B cell (primary cell): ENCODE measurements at regions not wholly inside any gene's neighbourhood (a gene's known extent, or its start where the extent isn't known, plus 50 kb on each side); places are given as distances from the start of the nearest gene placed in this dataset.

Experiments
- ATAC-seq: fragments of 200-7000 bp; cut with Tn5 transposase; one replicate; pipeline ENCODE4 v1.10.0; 2021; ENCODE audit warnings: low read depth, mild to moderate bottlenecking, moderate number of reproducible peaks, moderate library complexity
- CTCF ChIA-PET: fragments of 350-600 bp; sonication (Branson Sonifier 250); formaldehyde crosslinking; loops from one replicate; lab custom pipeline; 2021; ENCODE audit warnings: antibody characterized with exemption, inconsistent platforms; lab: Charles Lee
- POLR2A ChIA-PET: fragments of 350-600 bp; sonication (Branson Sonifier 250); formaldehyde crosslinking; loops from one replicate; lab custom pipeline; 2021; ENCODE audit warnings: antibody characterized with exemption; lab: Charles Lee
- DNase-seq: peaks from one replicate; pipeline ENCODE4 v3.0.0; 2013
- H2AFZ ChIP-seq: 2 replicates; pipeline ENCODE4 v1.6.1; 2012; ENCODE audit warnings: mild to moderate bottlenecking, low read depth, low read length; ENCODE audit not compliant: insufficient read depth, poor library complexity, severe bottlenecking
- H3K27ac ChIP-seq, 2 donors: 1 replicate in 1 of 2; 2 replicates in 1 of 2; pipeline ENCODE4 v1.5.1; 2012 to 2013; ENCODE audit warnings: low read length in 2 of 2, mild to moderate bottlenecking in 2 of 2, moderate library complexity in 1 of 2
- H3K27me3 ChIP-seq, 4 experiments: fragments of 200-600 bp in 1 of 4; sonication (generic) in 1 of 4; replicated peaks in 1 of 4; 1 replicate in 2 of 4; 2 replicates in 2 of 4; pipeline versions ENCODE4 v1.6.1 to v1.7.0; 2013 to 2016; ENCODE audit warnings: low read length in 3 of 4, mild to moderate bottlenecking in 2 of 4, mixed read lengths in 1 of 4, moderate library complexity in 1 of 4; ENCODE audit not compliant: insufficient read depth in 4 of 4, control insufficient read depth in 3 of 4; ENCODE audit errors: control extremely low read depth in 1 of 4
- H3K36me3 ChIP-seq, 2 experiments: replicated peaks in 1 of 2; 1 replicate in 1 of 2; 2 replicates in 1 of 2; pipeline versions ENCODE4 v1.6.1 to v1.7.1; 2013; ENCODE audit warnings: low read length in 1 of 2; ENCODE audit not compliant: insufficient read depth in 2 of 2, control insufficient read depth in 1 of 2; ENCODE audit errors: control extremely low read depth in 1 of 2, extremely low read depth in 1 of 2
- H3K4me1 ChIP-seq, 2 donors: fragments of 200-600 bp in 1 of 2; sonication (generic) in 1 of 2; 1 replicate in 1 of 2; 2 replicates in 1 of 2; pipeline versions ENCODE4 v1.5.1 to v1.6.1; 2013 to 2017; ENCODE audit warnings: low read length in 2 of 2; ENCODE audit not compliant: control insufficient read depth in 2 of 2, insufficient read depth in 2 of 2
- H3K4me2 ChIP-seq: replicated peaks from 2 replicates; pipeline ENCODE3; 2012; ENCODE audit warnings: mild to moderate bottlenecking, low read depth, low read length; ENCODE audit not compliant: poor library complexity, severe bottlenecking
- H3K4me3 ChIP-seq, 5 experiments: fragments of 200-600 bp in 1 of 5; sonication (generic) in 1 of 5; 1 replicate in 3 of 5; 2 replicates in 2 of 5; pipeline versions ENCODE4 v1.5.1 to v1.7.0; 2011 to 2016; ENCODE audit warnings: low read length in 4 of 5, mild to moderate bottlenecking in 4 of 5, low read depth in 2 of 5, control low read depth in 1 of 5, moderate library complexity in 1 of 5; ENCODE audit not compliant: insufficient read depth in 1 of 5; ENCODE audit errors: control extremely low read depth in 1 of 5, extremely low read depth in 1 of 5
- H3K79me2 ChIP-seq: fragments of 200-600 bp; sonication (generic); one replicate; pipeline ENCODE4 v1.6.0; 2016; ENCODE audit warnings: low read length; ENCODE audit not compliant: control insufficient read depth, insufficient read depth
- H3K9ac ChIP-seq: fragments of 200-600 bp; sonication (generic); 2 replicates; pipeline ENCODE4 v1.6.1; 2017; ENCODE audit warnings: mild to moderate bottlenecking, low read length, moderate library complexity
- H3K9me3 ChIP-seq, 3 donors: one replicate each; pipeline versions ENCODE4 v1.6.1 to v1.7.1; 2013; ENCODE audit warnings: low read length in 2 of 3; ENCODE audit not compliant: control insufficient read depth in 2 of 3, insufficient read depth in 1 of 3; ENCODE audit errors: control extremely low read depth in 1 of 3
- H4K20me1 ChIP-seq: 2 replicates; pipeline ENCODE4 v1.6.0; 2012; ENCODE audit warnings: mild to moderate bottlenecking, low read length; ENCODE audit not compliant: insufficient read depth, control insufficient read depth, poor library complexity, severe bottlenecking
- H3K27ac Mint-ChIP-seq: one replicate; pipeline ENCODE4 v1.8.0; 2021; ENCODE audit warnings: mixed read lengths
- H3K27me3 Mint-ChIP-seq: one replicate; pipeline ENCODE4 v1.8.0; 2021; ENCODE audit warnings: mixed read lengths
- H3K4me1 Mint-ChIP-seq: one replicate; pipeline ENCODE4 v1.8.0; 2021; ENCODE audit warnings: mixed read lengths
- H3K4me3 Mint-ChIP-seq: one replicate; pipeline ENCODE4 v1.8.0; 2021; ENCODE audit warnings: mixed read lengths
- H3K9me3 Mint-ChIP-seq: one replicate; pipeline ENCODE4 v1.8.0; 2022; ENCODE audit warnings: mixed read lengths; ENCODE audit not compliant: insufficient read depth
- CTCF ChIP-seq: fragments of 200-600 bp; IDR thresholded peaks from one replicate; pipeline ENCODE4 v1.8.0; 2022; ENCODE audit warnings: antibody characterized with exemption, mild to moderate bottlenecking
- EZH2 ChIP-seq: IDR thresholded peaks from 2 replicates; pipeline ENCODE4 v1.6.1; 2012; ENCODE audit warnings: borderline replicate concordance, low read depth, mild to moderate bottlenecking, moderate library complexity, low read length; ENCODE audit not compliant: insufficient read depth, poor library complexity, severe bottlenecking
- WGBS: methylation state at CpG from one replicate; pipeline ENCODE4 v1.1.5; 2013; ENCODE audit warnings: missing lambda C conversion rate; ENCODE audit not compliant: insufficient coverage; 5-methylcytosine and 5-hydroxymethylcytosine counted together
- intact Hi-C: fragments of 100-400 bp; cut with micrococcal nuclease; formaldehyde crosslinking; loops from one replicate; pipeline ENCODE4 v1.10.0; 2022

GRCh38 chr4:186414390-186414789 lies 141.0 kb downstream of the MTNR1A start:
- Histone ChIP-seq H3K36me3 (no peaks in the 10 kb centered on the region), H3K79me2 (no peaks in the 10 kb centered on the region), H3K27ac (no peak overlapping the region), H3K9me3 (no peaks in the 10 kb centered on the region), H3K4me3 (no peak overlapping the region), H3K4me1 (no peaks in the 10 kb centered on the region), H3K9ac (no peak overlapping the region), H2AFZ (no peak overlapping the region), H4K20me1 (no peaks in the 10 kb centered on the region), H3K4me2 (no peak overlapping the region), H3K27me3 (no peaks in the 10 kb centered on the region)
- Mint-ChIP-seq H3K27me3 (no peaks in the 10 kb centered on the region), H3K4me1 (no peaks in the 10 kb centered on the region), H3K9me3 (no peaks in the 10 kb centered on the region), H3K4me3 (no peak overlapping the region), H3K27ac (no peak overlapping the region)
- ChIA-PET CTCF (no interaction called here), POLR2A (no interaction called here)
- ATAC-seq (no peak), DNase-seq (no peak)
- WGBS, result 100% methylated on average over 1 of the region's 1 CpG
- TF ChIP-seq EZH2 (no peak), CTCF (no peak)
- intact Hi-C loops, result no loop called here

- CTCF ChIA-PET, result no interaction called here
- no peaks in the 10 kb centered on the region for H3K4me1 Mint-ChIP-seq
- no peak for ATAC-seq
Observed at GRCh38 chr4:186405957-186406356, 140.0 kb downstream of the F11 start.

More at GRCh38 chr4:186405957-186406356, 140.0 kb downstream of the F11 start:
- 94% methylated on average over 11 of the region's 12 CpGs for WGBS
- H3K27ac ChIP-seq, result no peak overlapping the region
- H3K4me1 ChIP-seq, result no peaks in the 10 kb centered on the region
- H3K9me3 Mint-ChIP-seq, result no peaks in the 10 kb centered on the region
- no peaks in the 10 kb centered on the region for H3K27me3 Mint-ChIP-seq
- no peak overlapping the region for H3K4me3 Mint-ChIP-seq
- H3K27ac Mint-ChIP-seq, result no peak overlapping the region
- DNase-seq, result no peak
- TF ChIP-seq EZH2, result no peak
- TF ChIP-seq CTCF, result no peak
- peaks cover 0 to 6% (median 0%) of the 10 kb centered on the region in 3 donors for H3K9me3 ChIP-seq
- no peak overlapping the region for H3K4me2 ChIP-seq
- H3K79me2 ChIP-seq, result no peaks in the 10 kb centered on the region
- no peak overlapping the region for H3K4me3 ChIP-seq
- H3K9ac ChIP-seq, result no peak overlapping the region
- POLR2A ChIA-PET, result no interaction called here
- no peaks in the 10 kb centered on the region for H3K27me3 ChIP-seq
- intact Hi-C loops, result no loop called here
- H3K36me3 ChIP-seq, result no peaks in the 10 kb centered on the region
- no peak overlapping the region for H2AFZ ChIP-seq
- no peaks in the 10 kb centered on the region for H4K20me1 ChIP-seq
